Glutamatergic neuron (in vitro differentiated cells): ENCODE measurements at regions not wholly inside any gene's neighbourhood (a gene's known extent, or its start where the extent isn't known, plus 50 kb on each side); places are given as distances from the start of the nearest gene placed in this dataset.

ENCODE experiments used
- DNase-seq: peaks from one replicate; pipeline ENCODE4 v3.0.0; 2022
- H3K27ac Mint-ChIP-seq: one replicate; pipeline ENCODE4 v1.8.0; 2020; ENCODE audit warnings: mild to moderate bottlenecking, mixed read lengths, inconsistent platforms; ENCODE audit not compliant: unreplicated experiment
- H3K27me3 Mint-ChIP-seq: one replicate; pipeline ENCODE4 v1.8.0; 2020; ENCODE audit warnings: mild to moderate bottlenecking, moderate library complexity, mixed read lengths, inconsistent platforms; ENCODE audit not compliant: unreplicated experiment
- H3K36me3 Mint-ChIP-seq: one replicate; pipeline ENCODE4 v1.8.0; 2020; ENCODE audit warnings: mild to moderate bottlenecking, mixed read lengths, inconsistent platforms; ENCODE audit not compliant: unreplicated experiment
- H3K4me1 Mint-ChIP-seq: one replicate; pipeline ENCODE4 v1.8.0; 2020; ENCODE audit warnings: mild to moderate bottlenecking, low read depth, mixed read lengths, inconsistent platforms; ENCODE audit not compliant: unreplicated experiment
- H3K4me3 Mint-ChIP-seq: one replicate; pipeline ENCODE4 v1.8.0; 2020; ENCODE audit warnings: mild to moderate bottlenecking, mixed read lengths, inconsistent platforms; ENCODE audit not compliant: unreplicated experiment
- H3K9me3 Mint-ChIP-seq: one replicate; pipeline ENCODE4 v1.8.0; 2020; ENCODE audit warnings: mild to moderate bottlenecking, moderate library complexity, mixed read lengths, inconsistent platforms; ENCODE audit not compliant: unreplicated experiment
- CTCF ChIP-seq: fragments of 200-600 bp; sonication (generic); IDR thresholded peaks from one replicate; pipeline ENCODE4 v1.5.0; 2021; ENCODE audit not compliant: partially characterized antibody, unreplicated experiment

GRCh38 chr12:85558684-85559083, 277.5 kb downstream of the RASSF9 start:
- no peak for TF ChIP-seq CTCF

GRCh38 chr12:85559127-85559526, 277.1 kb downstream of the RASSF9 start:
- Mint-ChIP-seq H3K36me3 (no peaks in the 10 kb centered on the region), H3K4me3 (no peak overlapping the region), H3K27me3 (no peaks in the 10 kb centered on the region), H3K4me1 (no peaks in the 10 kb centered on the region), H3K27ac (no peak overlapping the region), H3K9me3 (no peaks in the 10 kb centered on the region)
- DNase-seq: no peak
- TF ChIP-seq CTCF: no peak

More at GRCh38 chr12:85558684-85559083, 277.5 kb downstream of the RASSF9 start:
- peaks cover 2% of the 10 kb centered on the region for H3K27me3 Mint-ChIP-seq
- DNase-seq: no peak
- no peaks in the 10 kb centered on the region for H3K4me1 Mint-ChIP-seq
- no peaks in the 10 kb centered on the region for H3K36me3 Mint-ChIP-seq
- H3K27ac Mint-ChIP-seq: no peak overlapping the region
- H3K9me3 Mint-ChIP-seq: no peaks in the 10 kb centered on the region
- H3K4me3 Mint-ChIP-seq: no peak overlapping the region

- Mint-ChIP-seq H3K27me3 (no peaks in the 10 kb centered on the region), H3K4me3 (no peak overlapping the region), H3K36me3 (no peaks in the 10 kb centered on the region), H3K9me3 (no peaks in the 10 kb centered on the region), H3K27ac (no peak overlapping the region), H3K4me1 (no peaks in the 10 kb centered on the region)
- DNase-seq: no peak
- TF ChIP-seq CTCF: no peak
These were observed 276.7 kb downstream of the RASSF9 start for GRCh38 chr12:85559536-85559935.

- no peaks in the 10 kb centered on the region for H3K9me3 Mint-ChIP-seq
- H3K36me3 Mint-ChIP-seq: no peaks in the 10 kb centered on the region
- no peak for DNase-seq
- no peak for TF ChIP-seq CTCF
- H3K27me3 Mint-ChIP-seq: no peaks in the 10 kb centered on the region
- H3K27ac Mint-ChIP-seq: no peak overlapping the region
- no peak overlapping the region for H3K4me3 Mint-ChIP-seq
- H3K4me1 Mint-ChIP-seq: no peaks in the 10 kb centered on the region
These were observed 273.4 kb downstream of the RASSF9 start for GRCh38 chr12:85562765-85563164.

- DNase-seq: no peak
- no peak overlapping the region for H3K4me3 Mint-ChIP-seq
- TF ChIP-seq CTCF: no peak
- H3K27me3 Mint-ChIP-seq: no peaks in the 10 kb centered on the region
- H3K36me3 Mint-ChIP-seq: no peaks in the 10 kb centered on the region
- no peaks in the 10 kb centered on the region for H3K4me1 Mint-ChIP-seq
- H3K9me3 Mint-ChIP-seq: no peaks in the 10 kb centered on the region
- H3K27ac Mint-ChIP-seq: no peak overlapping the region
These were observed 271.4 kb downstream of the RASSF9 start for GRCh38 chr12:85564786-85565185.
